T-cell (primary cell): ENCODE measurements at regions not wholly inside any gene's neighbourhood (a gene's known extent, or its start where the extent isn't known, plus 50 kb on each side); places are given as distances from the start of the nearest gene placed in this dataset.

ENCODE experiments used
- ATAC-seq, 4 experiments: fragments of 200-7000 bp in 3 of 4; fragments of 150-1000 bp in 1 of 4; cut with Tn5 transposase; replicated peaks in 1 of 4; 1 replicate in 3 of 4; 2 replicates in 1 of 4; pipeline ENCODE4 v1.10.0; 2021; ENCODE audit warnings: moderate library complexity in 3 of 4, mild to moderate bottlenecking in 2 of 4, moderate number of reproducible peaks in 1 of 4
- CTCF ChIA-PET, 2 donors: fragments of 300-600 bp; sonication (Branson Sonifier 250); formaldehyde crosslinking; loops; one replicate each; lab custom pipeline; 2022; ENCODE audit warnings: antibody characterized with exemption in 2 of 2; lab: Charles Lee
- POLR2A ChIA-PET, 2 donors: fragments of 300-600 bp; sonication (Branson Sonifier 250); formaldehyde crosslinking; loops; one replicate each; lab custom pipeline; 2022; ENCODE audit warnings: antibody characterized with exemption in 2 of 2; lab: Charles Lee
- DNase-seq, 35 experiments: peaks; one replicate each; pipeline versions ENCODE4 v3.0.0 to v3.0.0-alpha.2; 2013 to 2023
- H3K27ac ChIP-seq: one replicate; pipeline ENCODE4 v1.5.1; 2013; ENCODE audit warnings: low read length
- H3K27me3 ChIP-seq, 2 experiments: replicated peaks in 1 of 2; 1 replicate in 1 of 2; 2 replicates in 1 of 2; pipeline versions ENCODE4 v1.6.1 to v1.7.0; 2013; ENCODE audit warnings: low read length in 1 of 2, mixed read lengths in 1 of 2; ENCODE audit not compliant: control insufficient read depth in 2 of 2, insufficient read depth in 2 of 2; ENCODE audit errors: extremely low read depth in 1 of 2
- H3K36me3 ChIP-seq, 2 donors: 1 replicate in 1 of 2; 2 replicates in 1 of 2; pipeline versions ENCODE4 v1.6.1 to v1.7.0; 2013; ENCODE audit warnings: low read length in 1 of 2; ENCODE audit not compliant: control insufficient read depth in 2 of 2, insufficient read depth in 1 of 2; ENCODE audit errors: extremely low read depth in 1 of 2
- H3K4me1 ChIP-seq, 2 experiments: 1 replicate in 1 of 2; 2 replicates in 1 of 2; pipeline versions ENCODE4 v1.6.1 to v1.7.0; 2013; ENCODE audit warnings: low read length in 2 of 2, mixed read lengths in 1 of 2; ENCODE audit not compliant: insufficient read depth in 2 of 2, control insufficient read depth in 1 of 2; ENCODE audit errors: extremely low read depth in 1 of 2
- H3K4me3 ChIP-seq, 2 donors: 1 replicate in 1 of 2; 2 replicates in 1 of 2; pipeline versions ENCODE4 v1.5.1 to v1.7.0; 2013; ENCODE audit warnings: mild to moderate bottlenecking in 2 of 2, low read length in 1 of 2, moderate library complexity in 1 of 2; ENCODE audit not compliant: control insufficient read depth in 1 of 2; ENCODE audit errors: extremely low read depth in 1 of 2
- H3K9me3 ChIP-seq: 2 replicates; pipeline ENCODE4 v1.7.0; 2013
- H3K27ac Mint-ChIP-seq, 2 donors: one replicate each; pipeline ENCODE4 v1.8.0; 2020 to 2021; ENCODE audit warnings: mild to moderate bottlenecking in 2 of 2, mixed read lengths in 2 of 2
- H3K27me3 Mint-ChIP-seq, 2 donors: one replicate each; pipeline ENCODE4 v1.8.0; 2021 to 2022; ENCODE audit warnings: mixed read lengths in 2 of 2
- H3K36me3 Mint-ChIP-seq: one replicate; pipeline ENCODE4 v1.8.0; 2021; ENCODE audit warnings: mixed read lengths
- H3K4me1 Mint-ChIP-seq, 3 donors: one replicate each; pipeline ENCODE4 v1.8.0; 2020 to 2022; ENCODE audit warnings: mixed read lengths in 3 of 3, mild to moderate bottlenecking in 1 of 3
- H3K4me3 Mint-ChIP-seq, 3 donors: one replicate each; pipeline ENCODE4 v1.8.0; 2020 to 2022; ENCODE audit warnings: mild to moderate bottlenecking in 3 of 3, mixed read lengths in 3 of 3, moderate library complexity in 3 of 3
- H3K9me3 Mint-ChIP-seq, 3 donors: one replicate each; pipeline ENCODE4 v1.8.0; 2020 to 2022; ENCODE audit warnings: mixed read lengths in 3 of 3
- WGBS: methylation state at CpG from one replicate; pipeline ENCODE4 v1.1.5; 2013; ENCODE audit warnings: missing lambda C conversion rate; ENCODE audit not compliant: insufficient coverage; 5-methylcytosine and 5-hydroxymethylcytosine counted together

- H3K4me3 ChIP-seq, result no peak overlapping the region
- no peaks in the 10 kb centered on the region for H3K4me1 Mint-ChIP-seq
- no peak overlapping the region for H3K4me3 Mint-ChIP-seq
- peaks cover 0 to 3% of the 10 kb centered on the region in 2 donors for H3K27me3 Mint-ChIP-seq
- WGBS, result 61% methylated on average over 2 of the region's 3 CpGs
- ChIA-PET CTCF (no interaction called here), POLR2A (no interaction called here)
- H3K27ac Mint-ChIP-seq, result no peak overlapping the region
- H3K27me3 ChIP-seq, result peaks cover 0 to 2% of the 10 kb centered on the region in 2 experiments
- DNase-seq, result no peak
- H3K4me1 ChIP-seq, result no peaks in the 10 kb centered on the region
- ATAC-seq, result no peak
- H3K36me3 Mint-ChIP-seq, result no peaks in the 10 kb centered on the region
- no peaks in the 10 kb centered on the region for H3K36me3 ChIP-seq
- peaks cover 0 to 16% (median 8%) of the 10 kb centered on the region in 3 donors for H3K9me3 Mint-ChIP-seq
- H3K9me3 ChIP-seq, result no peaks in the 10 kb centered on the region
- H3K27ac ChIP-seq, result no peak overlapping the region
Measured at GRCh38 chr6:117837261-117837660, 69.8 kb upstream of the SLC35F1 start.

GRCh38 chr6:117840541-117840983, 66.5 kb upstream of the SLC35F1 start:
- no peak overlapping the region for H3K27ac ChIP-seq

GRCh38 chr6:117847912-117848311, 59.2 kb upstream of the SLC35F1 start:
- POLR2A ChIA-PET, result no interaction called here
- ATAC-seq (no peak), DNase-seq (no peak)
- Mint-ChIP-seq H3K4me1 (no peaks in the 10 kb centered on the region), H3K9me3 (peaks cover 2 to 26% (median 8%) of the 10 kb centered on the region in 3 donors), H3K27ac (no peak overlapping the region), H3K27me3 (peaks cover 0 to 2% of the 10 kb centered on the region in 2 donors), H3K36me3 (no peaks in the 10 kb centered on the region), H3K4me3 (no peak overlapping the region)
- CTCF ChIA-PET, result interaction anchor here in 1 of 2 donors (0.5 kb wide), 1 partner anchor 13 kb away, joined by 7 read pairs; no protein-coding TSS in a partner anchor
- Histone ChIP-seq H3K4me1 (no peaks in the 10 kb centered on the region), H3K27ac (no peak overlapping the region), H3K9me3 (no peaks in the 10 kb centered on the region), H3K36me3 (no peaks in the 10 kb centered on the region), H3K27me3 (no peaks in the 10 kb centered on the region), H3K4me3 (no peak overlapping the region)

More at GRCh38 chr6:117840541-117840983, 66.5 kb upstream of the SLC35F1 start:
- no CpG with 5 or more reads among the region's 2 CpGs for WGBS
- Histone ChIP-seq H3K4me3 (no peak overlapping the region), H3K9me3 (no peaks in the 10 kb centered on the region), H3K36me3 (no peaks in the 10 kb centered on the region), H3K27me3 (peaks cover 0 to 2% of the 10 kb centered on the region in 2 experiments), H3K4me1 (no peaks in the 10 kb centered on the region)
- H3K9me3 Mint-ChIP-seq, result peaks cover 0 to 22% (median 10%) of the 10 kb centered on the region in 3 donors
- peaks cover 0 to 3% of the 10 kb centered on the region in 2 donors for H3K27me3 Mint-ChIP-seq
- H3K4me1 Mint-ChIP-seq, result no peaks in the 10 kb centered on the region
- H3K27ac Mint-ChIP-seq, result no peak overlapping the region
- H3K4me3 Mint-ChIP-seq, result no peak overlapping the region
- ATAC-seq, result no peak
- CTCF ChIA-PET, result no interaction called here
- POLR2A ChIA-PET, result no interaction called here
- DNase-seq, result no peak
- no peaks in the 10 kb centered on the region for H3K36me3 Mint-ChIP-seq

- Mint-ChIP-seq H3K4me1 (no peaks in the 10 kb centered on the region), H3K27ac (no peak overlapping the region), H3K4me3 (no peak overlapping the region), H3K36me3 (no peaks in the 10 kb centered on the region), H3K9me3 (peaks cover 2 to 26% (median 10%) of the 10 kb centered on the region in 3 donors), H3K27me3 (peaks cover 3 to 4% of the 10 kb centered on the region in 2 donors)
- no peaks in the 10 kb centered on the region for H3K4me1 ChIP-seq
- H3K4me3 ChIP-seq, result no peak overlapping the region
- ChIA-PET CTCF (no interaction called here), POLR2A (no interaction called here)
- H3K27me3 ChIP-seq, result no peaks in the 10 kb centered on the region
- no CpG with 5 or more reads among the region's 1 CpG for WGBS
- ATAC-seq, result no peak
- DNase-seq, result no peak
- H3K27ac ChIP-seq, result no peak overlapping the region
- no peaks in the 10 kb centered on the region for H3K36me3 ChIP-seq
- no peaks in the 10 kb centered on the region for H3K9me3 ChIP-seq
Measured at GRCh38 chr6:117849087-117849486, 58.0 kb upstream of the SLC35F1 start.
